ENCODE measurements at regions not wholly inside any gene's neighbourhood (a gene's known extent, or its start where the extent isn't known, plus 50 kb on each side); places are given as distances from the start of the nearest gene placed in this dataset.
"Not testable (repeated sequence)": the region's sequence is repeated elsewhere in the genome, so short reads cannot be mapped to it uniquely, and the experiment has no call there.

DNA sequence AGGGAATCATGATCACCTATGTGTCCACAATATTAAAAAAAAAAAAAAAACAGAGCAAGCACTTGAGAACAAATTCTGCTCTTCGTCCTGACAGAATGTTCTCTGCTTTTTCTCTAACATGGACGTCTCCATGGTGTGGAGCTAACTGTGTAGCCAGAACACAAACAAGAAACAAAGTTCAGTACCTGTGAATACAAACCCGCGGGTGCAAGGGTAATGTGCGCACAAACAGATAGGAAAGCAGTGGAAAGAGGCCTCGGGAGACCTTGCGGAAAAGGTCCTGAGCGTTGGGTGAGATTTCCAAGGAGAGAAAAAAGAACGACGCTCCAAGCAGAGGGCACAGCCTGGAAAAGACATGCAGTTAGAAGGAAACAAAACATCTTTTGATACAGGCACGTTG is 92.0 kb upstream of the TBL1X start:
- TF ChIP-seq, protein P1, sequence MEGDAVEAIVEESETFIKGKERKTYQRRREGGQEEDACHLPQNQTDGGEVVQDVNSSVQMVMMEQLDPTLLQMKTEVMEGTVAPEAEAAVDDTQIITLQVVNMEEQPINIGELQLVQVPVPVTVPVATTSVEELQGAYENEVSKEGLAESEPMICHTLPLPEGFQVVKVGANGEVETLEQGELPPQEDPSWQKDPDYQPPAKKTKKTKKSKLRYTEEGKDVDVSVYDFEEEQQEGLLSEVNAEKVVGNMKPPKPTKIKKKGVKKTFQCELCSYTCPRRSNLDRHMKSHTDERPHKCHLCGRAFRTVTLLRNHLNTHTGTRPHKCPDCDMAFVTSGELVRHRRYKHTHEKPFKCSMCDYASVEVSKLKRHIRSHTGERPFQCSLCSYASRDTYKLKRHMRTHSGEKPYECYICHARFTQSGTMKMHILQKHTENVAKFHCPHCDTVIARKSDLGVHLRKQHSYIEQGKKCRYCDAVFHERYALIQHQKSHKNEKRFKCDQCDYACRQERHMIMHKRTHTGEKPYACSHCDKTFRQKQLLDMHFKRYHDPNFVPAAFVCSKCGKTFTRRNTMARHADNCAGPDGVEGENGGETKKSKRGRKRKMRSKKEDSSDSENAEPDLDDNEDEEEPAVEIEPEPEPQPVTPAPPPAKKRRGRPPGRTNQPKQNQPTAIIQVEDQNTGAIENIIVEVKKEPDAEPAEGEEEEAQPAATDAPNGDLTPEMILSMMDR (IDR thresholded peaks at IDR 0.05): no peak
- TF ChIP-seq POLR2A (IDR thresholded peaks at IDR 0.05): no peak
- H3K27me3 ChIP-seq: no peaks in the 10 kb centered on the region
- intact Hi-C loops (cut with DNase I; ENCODE audit: low total_unique reads): no loop called here
- no peaks in the 10 kb centered on the region for H3K36me3 ChIP-seq (ENCODE audit: low read depth, missing control alignments)
- DNase-seq: no peak
- no peak overlapping the region for H3K27ac ChIP-seq
- no peaks in the 10 kb centered on the region for H3K4me1 ChIP-seq
- 82 to 92% methylated on average over 11 of the region's 11 CpGs for WGBS, 2 donors
- H3K4me3 ChIP-seq: no peak overlapping the region
- H3K9me3 ChIP-seq: no peaks in the 10 kb centered on the region

- Histone ChIP-seq H3K9me3 (no peaks in the 10 kb centered on the region), H3K27ac (no peak overlapping the region), H3K4me3 (no peak overlapping the region), H3K36me3 (ENCODE audit: low read depth, missing control alignments) (no peaks in the 10 kb centered on the region), H3K27me3 (no peaks in the 10 kb centered on the region), H3K4me1 (no peaks in the 10 kb centered on the region)
- no peak for DNase-seq
- intact Hi-C loops (cut with DNase I; ENCODE audit: low total_unique reads): no loop called here
- WGBS, 2 donors: 83 to 91% methylated on average over 7 of the region's 7 CpGs
- TF ChIP-seq, protein P1 (IDR thresholded peaks at IDR 0.05): no peak
- no peak for TF ChIP-seq POLR2A (IDR thresholded peaks at IDR 0.05)
Measured at GRCh38 chrX:9373789-9374188, 91.1 kb upstream of the TBL1X start.

DNA sequence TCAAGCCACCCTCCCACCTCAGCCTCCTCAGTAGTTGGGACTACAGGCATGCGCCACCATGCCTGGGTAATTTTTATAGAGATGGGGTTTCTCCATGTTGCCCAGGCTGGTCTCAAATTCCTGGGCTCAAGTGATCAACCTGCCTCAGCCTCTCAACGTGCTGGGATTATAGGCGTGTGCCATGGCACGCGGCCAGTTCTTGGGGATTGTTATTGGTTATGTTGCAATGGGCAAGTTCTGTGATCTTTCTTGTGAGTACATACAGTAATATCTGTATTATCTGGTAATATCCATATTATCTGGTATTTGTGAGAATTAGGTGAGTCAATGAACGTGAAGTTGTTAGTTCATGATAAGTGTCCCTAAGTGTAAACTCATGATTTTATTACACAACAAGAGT is 90.3 kb upstream of the TBL1X start:
- Histone ChIP-seq H3K4me3 (no peak overlapping the region), H3K4me1 (no peaks in the 10 kb centered on the region), H3K27ac (no peak overlapping the region), H3K36me3 (ENCODE audit: low read depth, missing control alignments) (no peaks in the 10 kb centered on the region), H3K27me3 (no peaks in the 10 kb centered on the region), H3K9me3 (no peaks in the 10 kb centered on the region)
- intact Hi-C loops (cut with DNase I; ENCODE audit: low total_unique reads): no loop called here
- no peak for DNase-seq
- TF ChIP-seq, protein P1 (IDR thresholded peaks at IDR 0.05): no peak
- TF ChIP-seq POLR2A (IDR thresholded peaks at IDR 0.05): no peak
- 83 to 100% methylated on average over 1 to 6 of the region's 6 CpGs for whole genome bisulfite sequencing, 2 donors

DNA sequence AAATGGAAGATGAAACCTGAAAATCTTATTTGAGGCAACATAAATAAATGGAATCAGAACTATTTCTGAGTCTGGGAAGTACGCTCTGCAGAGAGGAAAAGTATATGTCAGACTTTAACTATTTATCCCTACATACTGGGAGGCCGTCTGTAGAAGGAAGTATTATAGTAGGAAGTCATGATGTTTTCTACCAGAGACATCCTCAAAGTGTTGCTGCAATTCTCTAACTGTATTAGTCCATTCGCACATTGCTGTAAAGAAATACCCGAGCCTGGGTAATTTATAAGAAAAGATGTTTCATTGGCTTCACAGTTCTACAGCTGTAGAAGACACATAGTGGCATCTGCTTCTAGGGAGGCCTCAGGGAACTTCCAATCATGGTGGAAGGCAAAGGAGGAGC is 88.7 kb upstream of the TBL1X start:
- intact Hi-C loops (cut with DNase I; ENCODE audit: low total_unique reads): no loop called here
- Histone ChIP-seq H3K27me3 (no peaks in the 10 kb centered on the region), H3K4me3 (no peak overlapping the region), H3K9me3 (no peaks in the 10 kb centered on the region), H3K4me1 (no peaks in the 10 kb centered on the region), H3K27ac (no peak overlapping the region), H3K36me3 (ENCODE audit: low read depth, missing control alignments) (no peaks in the 10 kb centered on the region)
- 86 to 98% methylated on average over 4 of the region's 4 CpGs for whole genome bisulfite sequencing, 2 donors
- no peak for TF ChIP-seq POLR2A (IDR thresholded peaks at IDR 0.05)
- TF ChIP-seq, protein P1 (IDR thresholded peaks at IDR 0.05): no peak
- DNase-seq: no peak

DNA sequence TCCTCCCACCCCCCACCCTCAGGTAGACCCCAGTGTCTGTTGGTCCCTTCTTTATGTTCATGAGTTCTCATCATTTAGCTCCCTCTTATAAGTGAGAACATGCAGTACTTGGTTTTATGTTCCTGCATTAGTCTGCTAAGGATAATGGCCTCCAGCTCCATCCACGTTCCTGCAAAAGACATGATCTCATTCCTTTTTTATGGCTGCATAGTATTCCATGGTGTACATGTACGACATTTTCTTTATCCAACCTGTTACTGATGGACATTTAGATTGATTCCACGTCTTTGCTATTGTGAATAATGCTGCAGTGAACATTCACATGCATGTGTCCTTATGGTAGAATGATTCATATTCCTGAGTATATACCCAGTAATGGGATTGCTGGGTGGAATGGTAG is 87.6 kb upstream of the TBL1X start:
- 90 to 93% methylated on average over 3 of the region's 3 CpGs for WGBS, 2 donors
- H3K9me3 ChIP-seq; H3K27me3 ChIP-seq; H3K4me1 ChIP-seq; DNase-seq; intact Hi-C loops (cut with DNase I; ENCODE audit: low total_unique reads); H3K4me3 ChIP-seq; H3K27ac ChIP-seq; H3K36me3 ChIP-seq (ENCODE audit: low read depth, missing control alignments): not testable (repeated sequence)
